Erythroblast (primary cell): ENCODE measurements at regions not wholly inside any gene's neighbourhood (a gene's known extent, or its start where the extent isn't known, plus 50 kb on each side); places are given as distances from the start of the nearest gene placed in this dataset.

Experiments used
- GATA1 ChIP-seq: IDR thresholded peaks from 2 replicates; pipeline ENCODE4 v1.6.1; 2011; ENCODE audit warnings: low read depth, mild to moderate bottlenecking, control low read depth, low read length, moderate library complexity
- POLR2A ChIP-seq: IDR thresholded peaks from 2 replicates; pipeline ENCODE4 v1.6.1; 2011; ENCODE audit warnings: mild to moderate bottlenecking, low read length

DNA sequence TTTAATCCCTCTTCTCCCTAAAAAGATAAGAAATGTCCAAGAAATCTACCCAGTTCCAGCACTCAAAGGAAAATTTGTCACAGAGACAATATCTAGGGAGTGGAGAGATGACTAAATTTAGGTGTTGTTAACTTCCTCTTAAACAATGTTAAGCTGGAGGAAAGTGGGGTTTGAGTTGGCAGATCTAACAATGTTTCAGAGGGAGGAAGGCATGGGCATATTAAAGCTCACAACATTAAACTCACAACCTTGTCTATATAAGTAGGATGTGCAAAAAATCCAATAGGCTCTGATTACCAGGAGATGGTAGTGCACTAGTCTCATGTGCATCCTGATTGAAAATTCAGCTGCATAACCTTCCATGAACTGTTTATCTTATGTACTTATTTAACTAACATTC is 190.1 kb downstream of the BARHL2 start:
- no peak for TF ChIP-seq POLR2A
- TF ChIP-seq GATA1 = no peak
